ENCODE measurements at regions not wholly inside any gene's neighbourhood (a gene's known extent, or its start where the extent isn't known, plus 50 kb on each side); places are given as distances from the start of the nearest gene placed in this dataset.
"Not testable (repeated sequence)": the region's sequence is repeated elsewhere in the genome, so short reads cannot be mapped to it uniquely, and the experiment has no call there.

DNA sequence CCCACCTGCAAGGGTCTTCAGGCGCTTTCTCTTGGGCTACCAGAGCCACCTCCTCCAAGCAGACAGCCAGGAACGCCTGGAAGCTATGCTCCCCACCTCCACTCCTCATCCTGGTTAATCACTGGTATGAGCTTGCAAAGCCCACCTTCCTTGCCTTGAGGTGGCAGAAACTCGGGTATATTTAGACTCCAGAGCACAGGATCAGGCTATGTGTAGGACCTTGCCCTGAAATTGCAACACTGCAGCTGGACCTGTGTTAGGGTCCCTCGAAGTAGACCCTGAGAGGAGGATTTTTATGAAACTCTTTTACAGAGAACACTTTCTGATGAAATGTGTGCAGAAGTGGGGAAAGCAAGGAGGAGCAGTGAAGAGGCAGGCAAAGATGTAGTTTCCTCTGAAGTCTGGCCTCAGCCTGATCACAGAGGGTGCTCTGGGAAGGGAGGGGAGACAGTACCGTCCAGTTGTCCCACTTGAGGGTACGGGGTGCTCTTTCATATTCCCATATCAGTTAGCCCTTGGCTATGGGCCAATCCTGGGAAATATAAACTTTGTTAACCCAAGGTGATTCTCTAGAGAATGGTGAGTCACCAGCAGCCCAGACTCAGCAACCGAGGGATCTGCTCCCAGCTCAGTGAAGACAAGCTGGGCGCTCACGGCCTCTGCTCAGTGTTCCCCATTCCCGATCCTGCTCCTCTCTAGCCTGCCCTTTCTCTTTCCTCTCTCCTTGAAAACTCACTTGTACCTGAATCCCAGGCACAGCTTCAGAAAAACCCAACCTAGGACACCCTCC lies 157.9 kb downstream of the UQCRFS1 start:
- no peak for DNase-seq (ENCODE audit: low read depth)

DNA sequence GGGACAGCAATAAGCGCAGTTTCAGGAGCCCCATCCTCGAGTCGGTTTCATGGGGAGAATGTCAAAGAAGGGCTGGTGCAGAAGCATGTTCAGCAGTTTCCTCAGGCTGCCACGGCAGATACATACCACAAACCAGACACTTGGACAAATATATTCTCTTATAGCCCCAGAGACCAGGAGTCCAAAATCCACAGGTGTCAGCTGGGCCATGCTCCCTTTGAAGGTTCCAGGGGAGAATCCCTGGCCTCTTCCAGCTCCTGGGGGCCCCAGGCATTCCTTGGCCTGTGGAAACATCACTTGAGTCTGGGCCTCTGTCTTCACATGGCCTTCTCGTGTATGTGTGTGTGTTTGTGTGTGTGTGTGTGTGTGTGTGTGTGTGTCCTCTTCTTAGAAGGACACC lies 164.1 kb downstream of the UQCRFS1 start:
- no peak for DNase-seq (ENCODE audit: low read depth)

DNA sequence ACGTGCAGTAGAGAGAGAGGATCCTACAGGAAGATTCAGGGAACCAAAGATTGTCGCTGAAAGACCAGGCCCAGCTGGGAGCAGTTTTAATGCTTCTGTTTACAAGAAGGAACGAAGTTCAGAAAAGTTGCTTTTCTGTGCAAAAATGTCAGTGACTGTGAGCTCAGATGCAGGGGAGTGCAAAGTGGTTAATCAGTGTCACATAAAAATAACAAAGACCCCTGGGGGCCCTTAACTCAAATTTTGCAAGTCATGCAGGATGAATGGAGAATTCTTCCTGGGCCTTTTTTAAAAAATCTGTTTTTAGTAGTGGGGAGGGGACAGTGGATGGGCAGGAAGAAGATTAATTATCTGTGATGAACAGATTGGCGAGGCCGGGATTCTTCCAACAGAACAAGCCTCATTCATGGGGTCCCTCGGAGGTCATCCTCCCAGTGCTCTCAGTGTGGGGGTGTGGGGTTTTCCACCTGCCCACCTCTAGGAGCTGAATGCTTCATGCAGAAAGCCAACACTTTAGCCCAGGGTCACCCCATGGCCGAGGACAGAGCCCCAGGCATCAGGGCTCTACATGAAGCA lies 167.2 kb downstream of the UQCRFS1 start:
- no peak for DNase-seq (ENCODE audit: low read depth)

DNA sequence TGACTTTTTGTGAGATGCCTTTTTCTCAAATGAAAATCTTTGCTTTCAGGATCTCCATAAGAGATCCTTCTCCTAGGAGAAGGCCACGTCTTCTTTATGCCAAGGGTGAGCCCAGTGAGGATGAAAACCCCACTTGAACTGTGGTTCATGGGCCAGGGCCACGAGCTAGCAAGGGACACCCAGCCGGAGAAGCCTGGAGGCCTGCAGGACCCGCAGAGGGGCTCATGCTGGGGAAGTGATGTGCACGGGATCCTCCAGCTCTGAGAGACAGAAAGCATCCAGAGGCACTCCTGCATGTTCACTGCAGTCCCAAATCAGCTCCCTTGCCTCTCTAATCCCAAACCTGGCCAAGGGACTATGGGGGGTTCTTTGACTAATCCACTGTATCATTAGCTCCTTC lies 168.9 kb downstream of the UQCRFS1 start:
- DNase-seq (ENCODE audit: low read depth), result no peak

- DNase-seq (ENCODE audit: low read depth), result no peak
These were observed 170.5 kb downstream of the UQCRFS1 start for GRCh38 chr19:29042450-29042849.

GRCh38 chr19:29040951-29041350 lies 172.0 kb downstream of the UQCRFS1 start:
- DNase-seq (ENCODE audit: low read depth), result no peak

GRCh38 chr19:29040292-29040691 lies 172.7 kb downstream of the UQCRFS1 start:
- no peak for DNase-seq (ENCODE audit: low read depth)

DNA sequence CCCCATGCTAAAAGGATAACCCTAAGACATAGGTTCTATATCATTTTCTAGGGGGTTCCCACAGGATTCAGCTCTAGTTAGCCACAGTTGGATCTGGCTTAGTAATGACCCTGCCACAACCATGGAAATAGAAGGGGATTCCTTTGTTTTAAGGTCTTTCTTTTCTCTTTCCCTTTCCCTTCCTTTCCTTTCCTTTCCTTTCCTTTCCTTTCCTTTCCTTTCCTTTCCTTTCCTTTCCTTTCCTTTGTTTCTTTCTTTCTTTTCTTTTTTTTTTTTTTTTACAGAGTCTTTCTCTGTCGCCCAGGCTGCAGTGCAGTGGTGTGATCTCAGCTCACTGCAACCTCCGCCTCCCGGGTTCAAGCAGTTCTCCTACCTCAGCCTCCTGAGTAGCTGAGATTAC lies 173.9 kb downstream of the UQCRFS1 start:
- not testable (repeated sequence) for DNase-seq (ENCODE audit: low read depth)

DNA sequence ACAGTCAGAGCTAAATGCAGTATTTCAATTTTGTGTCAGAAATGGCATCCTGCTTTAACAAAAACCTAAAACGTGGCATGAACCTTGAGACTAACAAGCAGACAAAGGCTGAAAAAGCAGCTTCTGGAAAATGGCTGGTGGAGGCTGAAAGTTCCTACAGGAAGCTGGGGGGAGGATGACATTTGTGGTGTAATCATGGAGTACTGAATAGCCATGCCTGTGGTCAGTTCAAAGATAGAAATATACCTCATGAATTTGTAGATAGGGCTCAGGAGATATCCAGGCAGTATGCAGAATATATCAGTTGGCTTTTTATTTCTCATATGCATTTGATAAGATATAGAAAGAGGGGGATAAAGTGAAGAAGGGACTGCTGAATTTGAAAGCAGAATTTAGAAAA lies 181.7 kb downstream of the UQCRFS1 start:
- no peak for DNase-seq (ENCODE audit: low read depth)

DNA sequence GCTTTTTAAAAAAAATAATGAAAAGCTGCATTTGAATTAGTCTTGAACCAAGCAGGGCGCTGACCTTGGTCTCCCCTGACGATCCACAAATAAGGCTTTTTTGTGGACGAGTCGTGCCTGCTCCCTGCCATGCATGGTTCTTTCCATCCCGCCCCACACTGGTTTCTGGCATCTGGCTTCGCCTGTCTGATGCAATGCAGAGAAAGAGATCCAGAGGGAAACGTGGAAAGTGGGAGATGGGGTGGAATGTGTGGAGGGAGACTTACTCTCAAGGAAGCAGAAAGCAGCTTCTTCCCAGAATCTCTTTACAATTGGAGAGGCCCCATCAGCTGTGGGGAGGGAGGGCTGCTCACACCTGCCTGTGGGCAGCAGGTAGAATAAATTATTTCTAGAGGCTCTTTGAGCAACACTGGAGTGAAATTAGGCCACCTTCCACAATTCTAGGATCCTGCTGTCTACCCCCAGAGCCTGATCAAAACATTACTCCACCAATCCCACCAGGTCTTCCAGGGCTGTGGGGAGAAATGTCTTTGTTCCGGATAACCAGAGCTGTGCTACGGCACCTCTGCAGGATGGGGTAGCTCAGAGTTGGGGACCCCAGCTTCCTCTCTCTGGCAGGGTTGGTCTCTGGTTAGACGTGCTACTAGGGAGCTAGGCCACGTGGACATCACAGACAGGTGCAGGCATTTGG lies 183.5 kb downstream of the UQCRFS1 start:
- no peak for DNase-seq (ENCODE audit: low read depth)

DNA sequence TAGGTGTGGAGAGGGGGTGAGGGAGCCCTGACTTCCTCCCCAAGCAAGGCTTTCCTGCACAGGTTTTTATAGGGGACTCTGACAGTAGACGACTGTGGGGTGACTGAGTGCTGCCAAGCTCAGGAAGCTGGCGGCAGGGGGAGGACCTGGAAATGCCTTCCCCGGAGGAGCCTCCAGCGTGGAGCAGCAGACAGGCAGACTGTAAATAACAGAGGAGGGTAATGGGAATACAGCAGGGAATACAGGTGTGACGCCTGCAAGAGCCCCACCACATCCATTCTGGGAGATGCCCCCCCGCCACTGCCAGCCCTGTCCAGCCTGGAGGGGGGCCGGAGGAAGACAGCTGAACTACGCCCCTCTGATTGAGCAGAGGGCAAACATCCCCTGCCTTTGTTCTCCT lies 190.4 kb downstream of the UQCRFS1 start:
- DNase-seq (ENCODE audit: low read depth), result no peak

DNA sequence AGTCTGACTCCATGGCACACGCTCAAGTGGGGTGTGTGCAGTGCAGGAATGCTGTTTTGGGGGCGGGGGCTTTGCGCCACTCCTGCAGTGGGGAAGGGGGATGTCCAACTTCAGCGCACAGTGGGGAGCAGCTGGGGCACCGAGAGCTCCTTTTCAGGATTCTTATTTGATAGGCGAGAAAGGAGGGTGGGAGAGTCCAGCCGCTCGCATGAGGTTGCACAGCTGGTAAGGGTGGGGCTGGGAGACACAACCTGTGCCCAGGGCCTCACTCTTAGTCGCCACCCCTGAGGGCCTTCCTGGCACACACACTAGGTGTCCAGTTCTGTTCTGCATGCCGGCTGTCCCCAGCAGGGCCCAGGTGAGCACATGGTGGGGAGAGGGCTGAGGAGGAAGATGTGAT lies 190.8 kb downstream of the UQCRFS1 start:
- no peak for DNase-seq (ENCODE audit: low read depth)

DNA sequence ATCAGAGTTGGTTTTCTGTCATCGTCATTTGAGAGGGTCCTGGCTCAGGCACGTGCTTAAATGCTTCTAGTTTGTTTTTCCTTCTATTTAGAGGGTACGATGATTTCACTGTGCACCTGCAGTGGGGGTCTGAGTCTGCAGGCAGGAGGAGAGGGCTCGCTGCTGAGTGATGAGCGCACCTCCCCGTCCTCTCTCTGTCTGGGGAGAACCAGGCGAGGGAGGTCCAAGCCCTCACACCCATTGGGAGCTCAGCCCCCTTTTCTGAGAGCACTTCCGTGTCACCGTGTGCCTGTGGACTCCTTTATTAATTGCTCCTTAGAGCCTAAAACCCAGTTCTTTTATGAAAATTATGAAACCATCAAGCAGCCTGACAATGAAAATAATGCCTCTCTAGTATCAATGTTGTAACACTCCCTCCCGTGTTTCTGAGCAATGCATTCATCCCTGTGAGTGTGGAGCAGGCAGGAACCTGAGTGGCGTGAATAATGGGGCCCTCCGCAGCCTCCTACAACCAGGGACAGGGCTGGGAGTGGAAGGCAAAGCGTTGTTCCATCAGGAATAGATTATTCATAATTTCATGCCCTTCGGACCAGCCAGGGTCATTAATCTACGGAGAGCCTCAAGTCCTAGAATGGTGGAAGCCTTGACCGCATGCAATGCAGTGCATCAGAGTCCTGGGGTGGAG lies 191.6 kb downstream of the UQCRFS1 start:
- no peak for DNase-seq (ENCODE audit: low read depth)

DNA sequence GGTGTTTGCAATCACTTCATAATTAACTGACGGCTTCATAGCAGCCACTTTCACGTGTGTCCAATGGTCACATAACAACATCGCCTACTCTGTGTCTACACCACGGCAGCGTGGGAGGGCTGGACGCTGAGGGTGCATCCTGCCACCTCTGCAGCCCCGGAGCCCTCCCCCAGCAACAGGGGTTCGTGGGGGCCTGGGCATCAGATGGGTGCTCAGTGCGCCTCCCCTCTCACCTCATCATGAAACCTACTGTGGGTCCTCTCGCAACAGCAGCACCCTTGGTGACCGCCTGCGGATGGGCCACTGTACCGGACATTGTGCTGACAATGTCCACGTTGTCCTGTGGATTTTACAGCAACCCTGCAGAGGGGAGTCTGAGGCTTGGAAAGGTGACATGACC lies 193.5 kb downstream of the UQCRFS1 start:
- DNase-seq (ENCODE audit: low read depth), result no peak

DNA sequence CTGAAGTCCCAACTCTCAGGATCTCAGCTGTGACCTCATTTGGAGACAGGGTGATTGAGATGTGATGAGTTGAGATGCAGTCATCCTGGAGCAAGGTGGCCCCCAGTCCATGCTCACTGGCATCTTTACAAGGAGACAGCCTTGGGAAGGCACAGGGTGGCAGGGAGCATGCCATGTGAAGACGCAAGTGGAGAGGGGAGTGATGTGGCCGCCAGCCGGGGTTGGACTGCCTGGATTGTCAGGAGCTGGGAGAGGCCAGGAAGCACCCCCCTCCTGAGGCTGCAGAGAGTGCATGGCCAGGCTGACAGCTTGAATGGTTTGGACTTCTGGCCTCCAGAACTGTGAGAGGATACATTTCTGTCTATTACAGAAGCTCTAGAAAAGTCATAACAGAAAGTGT lies 194.4 kb downstream of the UQCRFS1 start:
- DNase-seq (ENCODE audit: low read depth), result no peak

- DNase-seq (ENCODE audit: low read depth), result no peak
These were observed 195.2 kb downstream of the UQCRFS1 start for GRCh38 chr19:29017788-29018187.

DNA sequence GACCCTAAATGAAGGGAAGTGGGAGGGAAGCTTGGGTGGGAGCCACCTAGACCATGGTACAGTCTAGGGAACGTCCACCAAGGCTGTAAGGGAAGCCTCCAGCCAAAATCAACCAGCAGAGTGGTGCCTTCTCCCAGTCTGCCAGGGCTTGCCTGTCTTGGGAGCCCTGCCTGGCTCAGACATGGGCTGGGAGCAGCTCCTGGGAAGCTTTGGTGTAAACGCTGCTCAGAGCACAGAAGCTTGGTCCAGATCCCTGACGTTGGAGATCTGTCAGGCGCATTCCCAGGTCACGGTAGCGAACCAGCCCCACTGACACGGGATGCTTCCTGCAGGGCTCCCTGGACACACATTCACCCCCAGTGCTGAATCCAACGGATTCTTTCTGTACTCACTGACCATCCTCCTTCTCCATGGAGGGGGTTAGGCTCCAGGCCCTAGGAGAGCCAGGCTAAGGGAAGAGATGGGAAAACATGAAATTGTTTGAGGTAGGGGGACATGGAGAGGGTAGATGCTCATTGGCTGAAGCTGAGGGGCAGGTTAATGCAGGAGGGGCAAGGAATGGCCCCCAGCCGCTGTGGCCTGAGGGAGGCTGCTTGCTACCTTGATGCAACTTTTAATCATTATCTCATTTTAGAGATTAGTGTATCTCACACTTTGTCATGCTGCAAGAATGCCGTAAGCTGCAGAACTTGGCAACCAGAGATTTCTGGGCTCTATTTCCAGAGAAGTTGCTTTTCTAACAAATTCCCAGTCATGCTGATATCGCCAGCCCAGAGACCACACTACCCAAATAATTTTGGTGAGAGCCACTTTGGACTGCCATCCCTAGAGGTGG lies 195.8 kb downstream of the UQCRFS1 start:
- DNase-seq (ENCODE audit: low read depth), result no peak

DNA sequence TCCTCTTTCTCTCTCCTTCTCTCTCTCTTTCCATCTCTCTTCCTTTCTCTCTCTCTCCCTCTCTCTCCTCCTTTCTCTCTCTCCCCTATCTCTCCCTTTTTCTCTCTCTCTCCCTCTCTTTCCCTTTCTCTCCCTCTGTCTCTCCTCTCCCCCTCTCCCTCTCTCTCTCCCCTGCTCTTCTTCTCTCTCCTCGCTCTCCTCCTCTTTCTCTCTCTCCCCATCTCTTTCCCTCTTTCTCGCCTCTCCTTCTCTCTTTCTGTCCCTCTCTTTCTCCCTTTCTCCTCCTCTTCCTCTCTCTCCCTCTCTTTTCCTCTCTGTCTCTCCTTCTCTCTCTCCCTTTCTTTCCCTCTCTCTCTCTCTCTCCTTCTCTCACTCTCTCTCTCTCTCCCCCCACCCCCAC lies 196.6 kb downstream of the UQCRFS1 start:
- no peak for DNase-seq (ENCODE audit: low read depth)

- no peak for DNase-seq (ENCODE audit: low read depth)
These were observed 197.4 kb downstream of the UQCRFS1 start for GRCh38 chr19:29015569-29015968.

GRCh38 chr19:29014857-29015436 lies 198.0 kb downstream of the UQCRFS1 start:
- DNase-seq (ENCODE audit: low read depth), result no peak

DNA sequence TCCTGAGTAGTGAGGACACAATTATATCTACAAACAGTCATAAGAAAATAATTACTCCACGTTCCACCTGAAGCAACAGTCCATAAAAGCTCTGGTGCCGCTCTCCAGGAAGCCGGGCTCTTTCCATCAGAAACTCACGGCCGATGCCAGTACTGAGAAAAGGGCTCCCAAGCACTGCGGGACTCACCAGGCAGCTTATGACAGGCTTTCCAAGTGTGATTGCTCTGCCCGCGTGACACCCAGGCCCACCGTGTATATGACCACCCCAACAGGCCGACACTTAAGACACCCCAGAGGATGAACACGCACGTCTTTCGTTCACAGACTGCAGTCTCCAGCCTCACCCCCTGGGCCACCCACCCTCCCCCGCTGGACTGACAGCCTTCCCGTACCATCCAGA lies 199.0 kb downstream of the UQCRFS1 start:
- DNase-seq (ENCODE audit: low read depth), result no peak

GRCh38 chr19:29013325-29013724 lies 199.6 kb downstream of the UQCRFS1 start:
- no peak for DNase-seq (ENCODE audit: low read depth)
